OCI-LY1 (cell line): ENCODE measurements at regions not wholly inside any gene's neighbourhood (a gene's known extent, or its start where the extent isn't known, plus 50 kb on each side); places are given as distances from the start of the nearest gene placed in this dataset.

ENCODE experiments used
- H2AFZ ChIP-seq: fragments of 200-600 bp; sonication (generic), shearing (Covaris generic); 2 replicates; pipeline ENCODE4 v1.6.0; 2014; ENCODE audit warnings: antibody characterized with exemption, mild to moderate bottlenecking, low read length
- H3F3A ChIP-seq: fragments of 200-600 bp; sonication (generic), shearing (Covaris generic); 2 replicates; pipeline ENCODE4 v1.6.0; 2014; ENCODE audit warnings: mild to moderate bottlenecking, antibody characterized with exemption, low read length, moderate library complexity; ENCODE audit not compliant: insufficient read depth
- H3K27ac ChIP-seq: fragments of 200-600 bp; sonication (generic); 2 replicates; pipeline ENCODE4 v1.5.1; 2014; ENCODE audit warnings: low read length, mixed run types, mild to moderate bottlenecking, low read depth; ENCODE audit not compliant: poor library complexity, severe bottlenecking
- H3K27me3 ChIP-seq: fragments of 200-600 bp; sonication (generic); 2 replicates; pipeline ENCODE4 v1.6.0; 2014; ENCODE audit warnings: antibody characterized with exemption, mild to moderate bottlenecking, low read length, moderate library complexity; ENCODE audit not compliant: insufficient read depth
- H3K36me3 ChIP-seq: fragments of 200-600 bp; sonication (generic); 2 replicates; pipeline ENCODE4 v1.6.1; 2014; ENCODE audit warnings: mild to moderate bottlenecking, antibody characterized with exemption, low read length, moderate library complexity, mixed read lengths; ENCODE audit not compliant: insufficient read depth
- H3K4me1 ChIP-seq: fragments of 200-600 bp; sonication (generic); 2 replicates; pipeline ENCODE4 v1.5.1; 2014; ENCODE audit warnings: mild to moderate bottlenecking, low read length, moderate library complexity; ENCODE audit not compliant: insufficient read depth, severe bottlenecking
- H3K4me2 ChIP-seq: fragments of 200-600 bp; sonication (generic), shearing (Covaris generic); 2 replicates; pipeline ENCODE4 v1.6.1; 2014; ENCODE audit warnings: low read length
- H3K4me3 ChIP-seq: fragments of 200-600 bp; sonication (generic); 2 replicates; pipeline ENCODE4 v1.5.1; 2014; ENCODE audit warnings: low read length, low read depth, mild to moderate bottlenecking, mixed read lengths; ENCODE audit not compliant: poor library complexity, severe bottlenecking
- H3K79me2 ChIP-seq: fragments of 200-600 bp; shearing (Covaris generic); 2 replicates; pipeline ENCODE4 v1.6.1; 2016; ENCODE audit warnings: mixed run types, low read length, mixed read lengths; ENCODE audit not compliant: insufficient read depth
- H3K9ac ChIP-seq: fragments of 200-600 bp; sonication (generic), shearing (Covaris generic); 2 replicates; pipeline ENCODE4 v1.6.1; 2014; ENCODE audit warnings: mild to moderate bottlenecking, low read length, mixed read lengths
- H3K9me2 ChIP-seq: fragments of 200-600 bp; sonication (generic), shearing (Covaris generic); 2 replicates; pipeline ENCODE4 v1.6.1; 2014; ENCODE audit warnings: low read depth, mild to moderate bottlenecking, low read length, mixed read lengths
- H3K9me3 ChIP-seq: fragments of 200-600 bp; shearing (Covaris generic); 2 replicates; pipeline ENCODE4 v1.6.1; 2014; ENCODE audit warnings: low read length, mixed read lengths
- H4K20me1 ChIP-seq: fragments of 200-600 bp; sonication (generic), shearing (Covaris generic); 2 replicates; pipeline ENCODE4 v1.6.0; 2016; ENCODE audit warnings: mild to moderate bottlenecking, low read length; ENCODE audit not compliant: insufficient read depth
- EZH2 ChIP-seq: fragments of 200-600 bp; sonication (generic), shearing (Covaris generic); IDR thresholded peaks from 2 replicates; pipeline ENCODE4 v1.8.0; 2017; ENCODE audit warnings: borderline replicate concordance, mixed run types, mild to moderate bottlenecking, antibody characterized with exemption, low read length, moderate library complexity, mixed read lengths
- TF ChIP-seq, protein P1 (sequence below): fragments of 200-600 bp; sonication (generic), shearing (Covaris generic); IDR thresholded peaks from 2 replicates; pipeline ENCODE4 v1.5.1; 2017; ENCODE audit warnings: mild to moderate bottlenecking, antibody characterized with exemption, low read length, moderate library complexity, mixed read lengths

DNA sequence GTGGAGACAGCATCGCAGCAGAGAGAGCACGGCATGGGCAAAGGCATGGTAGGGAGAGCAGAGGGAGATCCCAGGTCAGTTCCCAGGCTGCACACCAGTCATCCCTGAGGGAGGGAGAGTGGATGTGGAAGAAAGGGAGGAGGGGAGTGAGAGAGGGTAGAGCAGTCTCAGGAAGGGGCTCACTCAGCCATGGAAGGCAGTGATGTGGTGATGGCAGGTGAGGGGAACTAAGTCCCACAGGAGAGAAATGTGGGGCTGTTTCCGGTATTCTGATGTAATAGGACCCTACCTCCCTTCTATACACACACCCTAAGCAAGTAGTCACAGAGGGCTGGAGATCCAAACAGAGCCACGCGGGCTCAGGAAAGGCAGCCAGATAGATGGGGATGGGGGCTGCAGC, 500.3 kb upstream of the CDH11 start:
- Histone ChIP-seq H3K4me3 (no peak overlapping the region), H2AFZ (no peak overlapping the region), H3K9ac (no peak overlapping the region), H3K27ac (no peak overlapping the region), H3K36me3 (no peaks in the 10 kb centered on the region), H3F3A (no peaks in the 10 kb centered on the region), H3K4me2 (no peak overlapping the region), H3K79me2 (no peaks in the 10 kb centered on the region), H3K27me3 (peaks cover 8% of the 10 kb centered on the region; the same call in 1 of the 2 replicates), H3K9me3 (no peaks in the 10 kb centered on the region), H4K20me1 (no peaks in the 10 kb centered on the region), H3K9me2 (no peaks in the 10 kb centered on the region), H3K4me1 (no peaks in the 10 kb centered on the region)
- TF ChIP-seq EZH2, result no peak
- TF ChIP-seq, protein P1, sequence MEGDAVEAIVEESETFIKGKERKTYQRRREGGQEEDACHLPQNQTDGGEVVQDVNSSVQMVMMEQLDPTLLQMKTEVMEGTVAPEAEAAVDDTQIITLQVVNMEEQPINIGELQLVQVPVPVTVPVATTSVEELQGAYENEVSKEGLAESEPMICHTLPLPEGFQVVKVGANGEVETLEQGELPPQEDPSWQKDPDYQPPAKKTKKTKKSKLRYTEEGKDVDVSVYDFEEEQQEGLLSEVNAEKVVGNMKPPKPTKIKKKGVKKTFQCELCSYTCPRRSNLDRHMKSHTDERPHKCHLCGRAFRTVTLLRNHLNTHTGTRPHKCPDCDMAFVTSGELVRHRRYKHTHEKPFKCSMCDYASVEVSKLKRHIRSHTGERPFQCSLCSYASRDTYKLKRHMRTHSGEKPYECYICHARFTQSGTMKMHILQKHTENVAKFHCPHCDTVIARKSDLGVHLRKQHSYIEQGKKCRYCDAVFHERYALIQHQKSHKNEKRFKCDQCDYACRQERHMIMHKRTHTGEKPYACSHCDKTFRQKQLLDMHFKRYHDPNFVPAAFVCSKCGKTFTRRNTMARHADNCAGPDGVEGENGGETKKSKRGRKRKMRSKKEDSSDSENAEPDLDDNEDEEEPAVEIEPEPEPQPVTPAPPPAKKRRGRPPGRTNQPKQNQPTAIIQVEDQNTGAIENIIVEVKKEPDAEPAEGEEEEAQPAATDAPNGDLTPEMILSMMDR, result no peak

DNA sequence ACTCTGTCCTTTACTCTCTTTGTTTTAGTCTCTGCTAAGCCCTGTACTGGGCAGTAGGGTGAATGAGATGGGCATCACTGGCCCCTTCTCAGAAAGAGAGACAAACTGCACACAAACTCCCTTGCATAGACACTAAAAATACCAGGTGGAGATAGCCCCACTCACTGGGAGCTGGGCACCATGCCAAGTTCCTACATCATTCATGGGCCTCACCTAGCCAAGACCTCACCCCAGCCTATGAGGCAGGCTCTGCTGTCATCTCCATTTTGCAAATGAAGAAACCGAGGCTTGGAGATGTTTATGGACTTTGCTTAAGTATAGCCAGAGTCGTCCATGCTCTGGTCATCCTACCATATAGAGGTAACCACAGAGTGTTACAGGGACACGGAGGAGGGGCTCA, 499.8 kb upstream of the CDH11 start:
- Histone ChIP-seq H3K27ac (no peak overlapping the region), H3K4me2 (no peak overlapping the region), H3K4me3 (no peak overlapping the region), H3K4me1 (no peaks in the 10 kb centered on the region), H3K79me2 (no peaks in the 10 kb centered on the region), H3K9me3 (no peaks in the 10 kb centered on the region), H3K27me3 (peaks cover 8% of the 10 kb centered on the region; the same call in 1 of the 2 replicates), H4K20me1 (no peaks in the 10 kb centered on the region), H3K9me2 (no peaks in the 10 kb centered on the region), H3K36me3 (no peaks in the 10 kb centered on the region), H3K9ac (no peak overlapping the region), H2AFZ (no peak overlapping the region), H3F3A (no peaks in the 10 kb centered on the region)
- no peak for TF ChIP-seq EZH2
- TF ChIP-seq, protein P1, result no peak

DNA sequence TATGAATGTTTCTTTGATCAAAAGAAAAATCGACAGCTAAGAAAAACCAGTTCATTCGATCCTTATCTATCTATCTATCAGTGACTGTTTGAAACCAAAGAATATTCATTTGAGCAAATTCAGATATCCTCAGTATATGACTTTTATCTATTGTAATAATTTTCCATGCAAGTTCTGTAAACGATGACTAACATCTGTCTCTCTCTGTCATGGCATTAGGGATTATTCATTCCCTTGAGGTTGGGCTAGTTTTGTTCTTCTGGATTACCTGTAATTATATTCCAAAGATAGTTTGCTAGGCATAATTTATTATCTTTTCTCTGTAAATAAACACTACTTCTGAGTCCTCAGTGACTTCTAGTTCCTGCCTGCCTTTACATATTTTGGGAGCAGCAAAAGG, 497.7 kb upstream of the CDH11 start:
- no peak overlapping the region for H3K27ac ChIP-seq
- no peak overlapping the region for H2AFZ ChIP-seq
- 0 out of 2 replicates have a peak, but pooled peaks cover 3% of the 10 kb centered on the region for H3K27me3 ChIP-seq

More for the DNA sequence above, 497.7 kb upstream of the CDH11 start:
- no peaks in the 10 kb centered on the region for H3K36me3 ChIP-seq
- TF ChIP-seq EZH2, result no peak
- TF ChIP-seq, protein P1, result no peak
- H3F3A ChIP-seq, result no peaks in the 10 kb centered on the region
- no peaks in the 10 kb centered on the region for H3K9me3 ChIP-seq
- no peak overlapping the region for H3K9ac ChIP-seq
- no peak overlapping the region for H3K4me2 ChIP-seq
- H4K20me1 ChIP-seq, result no peaks in the 10 kb centered on the region
- no peaks in the 10 kb centered on the region for H3K9me2 ChIP-seq
- no peaks in the 10 kb centered on the region for H3K79me2 ChIP-seq
- H3K4me3 ChIP-seq, result no peak overlapping the region
- no peaks in the 10 kb centered on the region for H3K4me1 ChIP-seq
